ENCODE measurements at regions not wholly inside any gene's neighbourhood (a gene's known extent, or its start where the extent isn't known, plus 50 kb on each side); places are given as distances from the start of the nearest gene placed in this dataset.

GRCh38 chr1:221611656-221612046, 130.2 kb downstream of the DUSP10 start:
- TF ChIP-seq CTCF (IDR thresholded peaks at IDR 0.05; ENCODE audit: extremely low read depth in 1 of 2, insufficient read depth in 1 of 2, low read depth in 1 of 2, low read length in 2 of 2) = no peak
- TF ChIP-seq POLR2AphosphoS5 (IDR thresholded peaks at IDR 0.05; ENCODE audit: insufficient read depth, low read depth, low read length) = no peak
- TF ChIP-seq POLR2A (IDR thresholded peaks at IDR 0.05; ENCODE audit: low read depth, low read length) = no peak
- TF ChIP-seq MAX (IDR thresholded peaks at IDR 0.05; ENCODE audit: insufficient read depth, insufficient read length) = no peak
- no peak for TF ChIP-seq JUN (IDR thresholded peaks at IDR 0.05; ENCODE audit: borderline replicate concordance, insufficient read depth, insufficient read length, low read depth)
- no peak for TF ChIP-seq MYC (IDR thresholded peaks at IDR 0.05; ENCODE audit: low read depth, low read length)
